HCT116 (cell line): ENCODE measurements at regions not wholly inside any gene's neighbourhood (a gene's known extent, or its start where the extent isn't known, plus 50 kb on each side); places are given as distances from the start of the nearest gene placed in this dataset.

ENCODE experiments used
- ATAC-seq: fragments of 200-7000 bp; cut with Tn5 transposase; 2 replicates; pipeline ENCODE4 v1.9.1; 2020; ENCODE audit warnings: mild to moderate bottlenecking, moderate library complexity
- BruUV-seq: library from RNA; stranded (reverse); fragments of 400-500 nt; replicated peaks from 2 replicates; lab custom pipeline; 2021; lab: Mats Ljungman, UMichigan
- CTCF ChIA-PET: fragments of 300-600 bp; sonication (Branson Sonifier 250); formaldehyde crosslinking; loops from one replicate; lab custom pipeline; 2021; ENCODE audit warnings: antibody characterized with exemption; lab: Charles Lee
- POLR2A ChIA-PET: fragments of 300-600, 350-600 bp; sonication (Branson Sonifier 250); formaldehyde crosslinking; loops from one replicate; lab custom pipeline; 2021; ENCODE audit warnings: antibody characterized with exemption; lab: Charles Lee
- RAD21 ChIA-PET, 2 experiments: fragments of 300-600 bp; sonication (Branson Sonifier 250); formaldehyde crosslinking; loops; one replicate each; lab custom pipeline; 2023; ENCODE audit warnings: low total read pairs in 2 of 2; ENCODE audit not compliant: uncharacterized antibody in 2 of 2, unreplicated experiment in 2 of 2, low non-redundant PET in 1 of 2; lab: Charles Lee
- DNase-seq: peaks from one replicate; pipeline ENCODE4 v3.0.0-alpha.2; 2010; ENCODE audit warnings: low read depth, low spot score
- H2AFZ ChIP-seq: fragments of 200-600 bp; shearing (Covaris generic), sonication (generic); 2 replicates; pipeline ENCODE4 v1.6.1; 2017; ENCODE audit warnings: low read depth, mixed run types, mixed read lengths, antibody characterized with exemption, low read length; ENCODE audit not compliant: poor library complexity, severe bottlenecking
- H3K27ac ChIP-seq: 2 replicates; pipeline ENCODE4 v1.5.1; 2012; ENCODE audit warnings: low read depth, low read length
- H3K27me3 ChIP-seq: fragments of 200-600 bp; sonication (generic); 2 replicates; pipeline ENCODE4 v1.6.1; 2016; ENCODE audit warnings: mixed run types, low read length, mixed read lengths; ENCODE audit not compliant: insufficient read depth
- H3K36me3 ChIP-seq, 2 experiments: fragments of 200-500 bp in 1 of 2; fragments of 200-600 bp in 1 of 2; sonication (Bioruptor generic) in 1 of 2; sonication (generic) in 1 of 2; 2 replicates each; pipeline versions ENCODE4 v1.5.1 to v1.6.1; 2014 to 2016; ENCODE audit warnings: low read length in 2 of 2, inconsistent platforms in 1 of 2, mixed read lengths in 1 of 2, mixed run types in 1 of 2; ENCODE audit not compliant: insufficient read depth in 2 of 2, control insufficient read depth in 1 of 2
- H3K4me1 ChIP-seq, 2 experiments: fragments of 200-600 bp in 1 of 2; sonication (generic) in 1 of 2; 2 replicates each; pipeline versions ENCODE4 v1.5.1 to v1.6.1; 2012 to 2017; ENCODE audit warnings: low read length in 2 of 2, inconsistent platforms in 1 of 2, mild to moderate bottlenecking in 1 of 2, mixed read lengths in 1 of 2, mixed run types in 1 of 2, moderate library complexity in 1 of 2; ENCODE audit not compliant: insufficient read depth in 2 of 2, control insufficient read depth in 1 of 2
- H3K4me2 ChIP-seq: fragments of 200-600 bp; sonication (generic); 2 replicates; pipeline ENCODE4 v1.6.1; 2017; ENCODE audit warnings: mixed run types, low read length, mixed read lengths
- H3K4me3 ChIP-seq, 2 experiments: fragments of 200-600 bp in 1 of 2; sonication (generic) in 1 of 2; replicated peaks in 1 of 2; 2 replicates each; pipeline ENCODE4 v1.5.1; 2011 to 2016; ENCODE audit warnings: low read length in 2 of 2, control low read depth in 1 of 2, low read depth in 1 of 2, mild to moderate bottlenecking in 1 of 2, mixed read lengths in 1 of 2, mixed run types in 1 of 2
- H3K79me2 ChIP-seq: fragments of 200-600 bp; sonication (generic); 2 replicates; pipeline ENCODE4 v1.6.1; 2017; ENCODE audit warnings: mild to moderate bottlenecking, mixed run types, low read length, moderate library complexity, mixed read lengths; ENCODE audit not compliant: insufficient read depth
- H3K9ac ChIP-seq: fragments of 200-600 bp; sonication (generic); 2 replicates; pipeline ENCODE4 v1.6.1; 2016; ENCODE audit warnings: low read length, mixed read lengths
- H3K9me2 ChIP-seq: fragments of 200-600 bp; sonication (generic), shearing (Covaris generic); 2 replicates; pipeline ENCODE4 v1.6.1; 2017; ENCODE audit warnings: mixed run types, mild to moderate bottlenecking, moderate library complexity; ENCODE audit not compliant: insufficient read depth
- H3K9me3 ChIP-seq, 2 experiments: fragments of 200-500 bp in 1 of 2; fragments of 200-600 bp in 1 of 2; sonication (Bioruptor generic) in 1 of 2; sonication (generic) in 1 of 2; 2 replicates each; pipeline ENCODE4 v1.6.1; 2014 to 2017; ENCODE audit warnings: low read length in 2 of 2, mixed read lengths in 2 of 2, inconsistent platforms in 1 of 2, low read depth in 1 of 2, mild to moderate bottlenecking in 1 of 2, mixed run types in 1 of 2, moderate library complexity in 1 of 2; ENCODE audit not compliant: control insufficient read depth in 1 of 2, insufficient read depth in 1 of 2
- H4K20me1 ChIP-seq: fragments of 200-600 bp; sonication (generic), shearing (Covaris generic); 2 replicates; pipeline ENCODE4 v1.6.1; 2017; ENCODE audit warnings: mixed run types, mild to moderate bottlenecking, moderate library complexity; ENCODE audit not compliant: insufficient read depth
- CBX3 ChIP-seq: IDR thresholded peaks from 2 replicates; pipeline ENCODE4 v1.6.1; 2012; ENCODE audit warnings: low read depth
- ELF1 ChIP-seq: IDR thresholded peaks from 2 replicates; pipeline ENCODE4 v1.6.1; 2012; ENCODE audit warnings: low read depth, borderline replicate concordance
- EZH2 ChIP-seq: fragments of 200-600 bp; sonication (generic); IDR thresholded peaks from 2 replicates; pipeline ENCODE4 v1.6.1; 2017; ENCODE audit warnings: antibody characterized with exemption, mixed run types
- POLR2AphosphoS5 ChIP-seq: IDR thresholded peaks from 2 replicates; pipeline ENCODE4 v1.6.1; 2011; ENCODE audit warnings: mild to moderate bottlenecking, low read depth, low read length, moderate library complexity
- SP1 ChIP-seq: IDR thresholded peaks from 2 replicates; pipeline ENCODE4 v1.6.1; 2012; ENCODE audit warnings: low read depth
- TCF7L2 ChIP-seq: IDR thresholded peaks from 2 replicates; pipeline ENCODE4 v1.7.0; 2011; ENCODE audit warnings: borderline replicate concordance, inconsistent platforms; ENCODE audit not compliant: insufficient read depth, insufficient read length; ENCODE audit errors: extremely low read depth
- ZFX ChIP-seq: fragments of 450-650 bp; IDR thresholded peaks from 2 replicates; pipeline ENCODE4 v1.6.1; 2017
- intact Hi-C: fragments of 100-400 bp; cut with micrococcal nuclease; formaldehyde crosslinking; loops from 2 replicates; pipeline ENCODE4 v1.10.0; 2022
- TF ChIP-seq, protein P1 (sequence below), 3 experiments: fragments of 200-600 bp in 1 of 3; sonication (generic) in 1 of 3; IDR thresholded peaks in 2 of 3; conservative IDR thresholded peaks in 1 of 3; 2 replicates each; pipeline ENCODE4 v1.5.1; 2012 to 2017; ENCODE audit warnings: low read depth in 2 of 3, low read length in 2 of 3, antibody characterized with exemption in 1 of 3, borderline replicate concordance in 1 of 3, control low read depth in 1 of 3, mild to moderate bottlenecking in 1 of 3, mixed read lengths in 1 of 3, mixed run types in 1 of 3, moderate library complexity in 1 of 3; ENCODE audit not compliant: insufficient read depth in 1 of 3
- TF ChIP-seq, protein P2 (sequence below): IDR thresholded peaks from 2 replicates; pipeline ENCODE4 v1.6.1; 2012
- TF ChIP-seq, protein P3 (sequence below): IDR thresholded peaks from 2 replicates; pipeline ENCODE4 v1.6.1; 2012
- TF ChIP-seq, protein P4 (sequence below): IDR thresholded peaks from 2 replicates; pipeline ENCODE4 v1.6.1; 2011; ENCODE audit warnings: mild to moderate bottlenecking, low read length, moderate library complexity; ENCODE audit not compliant: insufficient replicate concordance; ENCODE audit errors: extremely low read depth

DNA sequence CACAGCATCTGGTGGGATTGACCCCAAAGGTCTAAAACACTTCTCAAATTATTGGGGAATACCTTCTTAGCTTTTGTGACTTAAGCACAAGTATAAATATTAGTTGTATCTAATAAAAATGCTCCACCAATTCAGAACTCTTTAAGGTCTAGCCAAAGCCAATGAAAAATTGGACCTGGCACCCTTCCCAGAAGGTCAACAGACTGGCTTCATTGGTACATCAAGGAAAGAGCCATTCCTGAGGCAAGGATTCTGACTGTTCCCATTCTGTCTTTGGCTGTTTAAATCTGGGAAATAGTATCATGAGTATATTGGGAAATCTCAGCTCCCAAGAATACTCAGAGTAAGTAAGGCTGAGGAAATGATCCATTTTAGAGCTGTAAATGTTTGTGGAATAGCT is 153.0 kb upstream of the TRPC5 start:
- H3K9ac ChIP-seq, result no peak overlapping the region
- no peak for TF ChIP-seq CBX3
- TF ChIP-seq, protein P1, sequence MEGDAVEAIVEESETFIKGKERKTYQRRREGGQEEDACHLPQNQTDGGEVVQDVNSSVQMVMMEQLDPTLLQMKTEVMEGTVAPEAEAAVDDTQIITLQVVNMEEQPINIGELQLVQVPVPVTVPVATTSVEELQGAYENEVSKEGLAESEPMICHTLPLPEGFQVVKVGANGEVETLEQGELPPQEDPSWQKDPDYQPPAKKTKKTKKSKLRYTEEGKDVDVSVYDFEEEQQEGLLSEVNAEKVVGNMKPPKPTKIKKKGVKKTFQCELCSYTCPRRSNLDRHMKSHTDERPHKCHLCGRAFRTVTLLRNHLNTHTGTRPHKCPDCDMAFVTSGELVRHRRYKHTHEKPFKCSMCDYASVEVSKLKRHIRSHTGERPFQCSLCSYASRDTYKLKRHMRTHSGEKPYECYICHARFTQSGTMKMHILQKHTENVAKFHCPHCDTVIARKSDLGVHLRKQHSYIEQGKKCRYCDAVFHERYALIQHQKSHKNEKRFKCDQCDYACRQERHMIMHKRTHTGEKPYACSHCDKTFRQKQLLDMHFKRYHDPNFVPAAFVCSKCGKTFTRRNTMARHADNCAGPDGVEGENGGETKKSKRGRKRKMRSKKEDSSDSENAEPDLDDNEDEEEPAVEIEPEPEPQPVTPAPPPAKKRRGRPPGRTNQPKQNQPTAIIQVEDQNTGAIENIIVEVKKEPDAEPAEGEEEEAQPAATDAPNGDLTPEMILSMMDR (IDR thresholded peaks at IDR 0.05 in 2 of 3, conservative IDR thresholded peaks at IDR 0.05 in 1 of 3; ENCODE audit: borderline replicate concordance in 1 of 3, insufficient read depth in 1 of 3, low read depth in 2 of 3, low read length in 2 of 3), result no peak
- no peak for TF ChIP-seq ZFX
- TF ChIP-seq, protein P2, sequence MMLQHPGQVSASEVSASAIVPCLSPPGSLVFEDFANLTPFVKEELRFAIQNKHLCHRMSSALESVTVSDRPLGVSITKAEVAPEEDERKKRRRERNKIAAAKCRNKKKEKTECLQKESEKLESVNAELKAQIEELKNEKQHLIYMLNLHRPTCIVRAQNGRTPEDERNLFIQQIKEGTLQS, result no peak
- TF ChIP-seq, protein P3, sequence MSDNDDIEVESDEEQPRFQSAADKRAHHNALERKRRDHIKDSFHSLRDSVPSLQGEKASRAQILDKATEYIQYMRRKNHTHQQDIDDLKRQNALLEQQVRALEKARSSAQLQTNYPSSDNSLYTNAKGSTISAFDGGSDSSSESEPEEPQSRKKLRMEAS, result no peak
- no peak for TF ChIP-seq ELF1
- TF ChIP-seq SP1, result no peak
- TF ChIP-seq, protein P4, sequence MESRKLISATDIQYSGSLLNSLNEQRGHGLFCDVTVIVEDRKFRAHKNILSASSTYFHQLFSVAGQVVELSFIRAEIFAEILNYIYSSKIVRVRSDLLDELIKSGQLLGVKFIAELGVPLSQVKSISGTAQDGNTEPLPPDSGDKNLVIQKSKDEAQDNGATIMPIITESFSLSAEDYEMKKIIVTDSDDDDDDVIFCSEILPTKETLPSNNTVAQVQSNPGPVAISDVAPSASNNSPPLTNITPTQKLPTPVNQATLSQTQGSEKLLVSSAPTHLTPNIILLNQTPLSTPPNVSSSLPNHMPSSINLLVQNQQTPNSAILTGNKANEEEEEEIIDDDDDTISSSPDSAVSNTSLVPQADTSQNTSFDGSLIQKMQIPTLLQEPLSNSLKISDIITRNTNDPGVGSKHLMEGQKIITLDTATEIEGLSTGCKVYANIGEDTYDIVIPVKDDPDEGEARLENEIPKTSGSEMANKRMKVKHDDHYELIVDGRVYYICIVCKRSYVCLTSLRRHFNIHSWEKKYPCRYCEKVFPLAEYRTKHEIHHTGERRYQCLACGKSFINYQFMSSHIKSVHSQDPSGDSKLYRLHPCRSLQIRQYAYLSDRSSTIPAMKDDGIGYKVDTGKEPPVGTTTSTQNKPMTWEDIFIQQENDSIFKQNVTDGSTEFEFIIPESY, result no peak
- TF ChIP-seq EZH2, result no peak
- no peak for TF ChIP-seq TCF7L2
- TF ChIP-seq POLR2AphosphoS5, result no peak
- no peaks in the 10 kb centered on the region for H3K79me2 ChIP-seq
- H3K27ac ChIP-seq, result no peak overlapping the region
- H3K36me3 ChIP-seq, result no peaks in the 10 kb centered on the region
- ATAC-seq (no peak), DNase-seq (no peak)
- H3K9me2 ChIP-seq, result no peaks in the 10 kb centered on the region
- RAD21 ChIA-PET, result no interaction called here
- H3K9me3 ChIP-seq, result no peaks in the 10 kb centered on the region
- no peak overlapping the region for H2AFZ ChIP-seq
- no peaks in the 10 kb centered on the region for H3K4me1 ChIP-seq
- H4K20me1 ChIP-seq, result no peaks in the 10 kb centered on the region
- no peak overlapping the region for H3K4me2 ChIP-seq
- H3K27me3 ChIP-seq, result no peaks in the 10 kb centered on the region
- POLR2A ChIA-PET, result no interaction called here
- no TSS peak for BruUV-seq
- H3K4me3 ChIP-seq, result no peak overlapping the region
- CTCF ChIA-PET, result no interaction called here
- intact Hi-C loops, result no loop called here
